Skeletal muscle cell (primary cell): ENCODE measurements at regions not wholly inside any gene's neighbourhood (a gene's known extent, or its start where the extent isn't known, plus 50 kb on each side); places are given as distances from the start of the nearest gene placed in this dataset.
A peak's percentile ranks its signal among the peaks of the same experiment; 100 is the strongest.
"Not testable (repeated sequence)": the region's sequence is repeated elsewhere in the genome, so short reads cannot be mapped to it uniquely, and the experiment has no call there.

Source experiments
- DNase-seq: peaks from one replicate; pipeline ENCODE4 v3.0.0-alpha.2; 2010; ENCODE audit warnings: low read depth
- H3K4me3 ChIP-seq: 2 replicates; pipeline ENCODE4 v1.5.1; 2011; ENCODE audit warnings: low read depth, mild to moderate bottlenecking, control low read depth, low read length, moderate library complexity

DNA sequence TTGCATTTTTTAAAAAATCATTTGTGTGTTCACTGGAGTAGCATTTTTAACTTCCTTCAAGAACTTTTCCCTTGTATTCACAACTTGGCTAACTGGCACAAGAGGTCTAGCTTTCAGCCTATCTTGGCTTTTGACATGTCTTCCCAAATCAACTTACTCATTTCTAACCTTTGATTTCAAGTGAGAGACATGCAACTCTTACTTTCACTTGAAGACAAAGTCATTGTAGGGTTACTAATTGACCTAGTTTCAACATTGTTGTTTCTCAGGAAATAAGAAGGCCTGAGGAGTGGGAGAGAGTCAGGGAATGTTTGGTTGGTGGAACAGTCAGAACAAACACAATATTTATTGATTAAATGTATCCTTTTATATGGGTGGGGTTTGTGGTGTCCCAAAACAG lies 95.0 kb upstream of the C9orf72 start:
- no peak for DNase-seq
- H3K4me3 ChIP-seq = no peak overlapping the region

GRCh38 chr9:27671636-27672035 lies 98.4 kb upstream of the C9orf72 start:
- no peak overlapping the region for H3K4me3 ChIP-seq
- DNase-seq = peak; percentile 4

GRCh38 chr9:27672718-27673117 lies 99.4 kb upstream of the C9orf72 start:
- no peak for DNase-seq
- no peak overlapping the region for H3K4me3 ChIP-seq

GRCh38 chr9:27673641-27674040 lies 100.4 kb upstream of the C9orf72 start:
- no peak for DNase-seq
- H3K4me3 ChIP-seq = no peak overlapping the region

GRCh38 chr9:27675354-27675753 lies 102.1 kb upstream of the C9orf72 start:
- H3K4me3 ChIP-seq = no peak overlapping the region
- no peak for DNase-seq

DNA sequence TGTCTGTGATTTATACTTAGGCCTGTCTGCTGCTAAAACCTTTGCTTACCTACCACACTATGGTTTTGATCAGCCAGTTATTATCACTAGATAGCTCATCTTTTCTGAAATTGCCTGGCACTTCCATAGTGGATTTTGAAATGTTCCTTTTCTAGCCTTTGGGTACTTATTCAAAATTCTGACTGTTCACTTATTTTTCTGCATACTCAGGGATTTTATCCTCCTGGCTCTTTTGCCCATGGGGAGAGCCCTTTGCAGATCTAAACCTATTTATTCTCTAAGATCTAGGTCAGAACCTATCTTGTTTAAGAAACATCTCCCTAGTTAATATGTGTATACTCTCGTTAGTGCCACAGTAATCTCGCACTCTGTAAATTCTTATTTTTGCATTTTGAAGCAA lies 103.5 kb upstream of the C9orf72 start:
- DNase-seq = no peak
- no peak overlapping the region for H3K4me3 ChIP-seq

DNA sequence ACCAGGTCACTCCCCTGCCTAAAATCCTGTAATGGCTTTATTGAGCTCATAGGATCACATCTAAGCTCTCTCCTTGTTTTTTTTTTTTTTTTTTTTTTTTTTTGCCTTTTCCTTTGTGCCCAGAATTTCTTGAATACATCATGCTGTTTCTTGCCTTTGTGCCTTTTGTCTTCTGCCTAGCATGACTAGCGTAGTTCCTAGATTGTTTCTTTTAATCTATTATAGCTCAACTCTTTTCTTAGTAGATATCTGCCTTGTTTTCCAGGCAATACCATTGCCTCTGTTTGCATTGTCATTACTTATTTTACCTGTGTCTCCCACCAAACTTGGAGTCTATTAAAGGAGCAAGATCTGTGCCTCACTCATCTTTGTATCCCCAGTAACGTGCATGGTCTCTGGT lies 106.1 kb upstream of the C9orf72 start:
- no peak overlapping the region for H3K4me3 ChIP-seq
- DNase-seq = no peak

DNA sequence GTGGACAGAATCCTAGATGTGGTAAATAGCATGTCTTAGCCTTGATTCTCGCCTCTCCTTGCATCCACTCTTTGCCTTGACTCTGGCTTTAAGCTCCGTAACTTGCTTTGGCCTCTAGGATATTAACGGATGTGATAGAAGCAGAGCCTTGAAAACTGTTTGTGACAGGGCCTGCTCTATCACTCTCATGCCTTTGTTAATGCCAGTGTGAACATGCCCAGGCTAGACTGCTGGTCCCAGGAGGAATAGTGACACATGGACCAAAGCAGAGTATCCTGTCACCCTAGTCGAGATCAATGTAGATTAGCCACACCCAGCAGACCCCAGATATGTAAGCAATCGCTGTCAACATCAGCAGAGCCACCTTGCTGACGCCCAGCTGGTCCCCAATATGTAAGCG lies 109.9 kb upstream of the C9orf72 start:
- no peak for DNase-seq
- H3K4me3 ChIP-seq = no peak overlapping the region

- H3K4me3 ChIP-seq = no peak overlapping the region
- no peak for DNase-seq
Measured at GRCh38 chr9:27688954-27689353, 115.7 kb upstream of the C9orf72 start.

GRCh38 chr9:27690816-27691215 lies 117.5 kb upstream of the C9orf72 start:
- H3K4me3 ChIP-seq, DNase-seq: not testable (repeated sequence)

DNA sequence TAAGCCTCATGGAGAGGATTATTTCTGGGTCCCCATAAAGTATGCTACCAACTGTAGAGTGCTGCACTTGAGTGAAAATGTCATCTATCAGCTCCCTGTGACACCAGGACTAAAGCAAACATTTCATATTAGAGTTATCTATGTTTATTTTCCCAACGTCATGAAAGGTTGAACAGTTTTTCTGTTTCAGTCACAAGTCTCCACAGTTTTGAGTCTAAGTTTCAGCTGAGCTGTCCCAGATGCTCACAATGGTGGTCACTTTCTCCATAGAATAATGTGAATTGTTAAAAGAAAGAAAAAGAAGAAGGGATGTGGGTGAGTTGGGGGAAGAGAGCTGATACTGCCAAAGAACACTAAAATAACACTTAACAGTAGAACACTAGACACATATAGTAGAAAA lies 126.3 kb upstream of the C9orf72 start:
- no peak for DNase-seq

DNA sequence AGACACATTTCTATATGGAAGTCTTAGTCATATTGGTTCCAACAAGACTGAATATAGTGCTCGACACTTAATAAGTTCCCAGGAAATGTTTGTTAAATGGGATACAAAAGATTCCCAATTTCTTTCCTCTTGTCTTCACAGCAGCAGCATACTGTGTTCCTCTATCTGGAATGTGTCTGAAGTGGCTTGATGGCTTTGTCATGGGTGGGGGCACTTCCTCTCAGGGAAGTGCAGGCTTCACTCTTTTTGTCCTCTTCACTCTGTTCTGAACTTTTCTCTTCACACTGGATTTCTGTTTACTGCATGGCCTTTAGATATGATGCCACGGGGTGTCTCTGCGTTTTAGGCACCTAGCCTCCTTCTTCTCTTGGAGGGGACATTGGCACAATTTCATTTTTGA lies 127.7 kb upstream of the C9orf72 start:
- no peak for DNase-seq
- H3K4me3 ChIP-seq = no peak overlapping the region

More for the DNA sequence above, 126.3 kb upstream of the C9orf72 start:
- no peak overlapping the region for H3K4me3 ChIP-seq

- H3K4me3 ChIP-seq = no peak overlapping the region
- no peak for DNase-seq
Measured at GRCh38 chr9:27701587-27701986, 128.3 kb upstream of the C9orf72 start.

GRCh38 chr9:27703216-27703980 lies 130.1 kb upstream of the C9orf72 start:
- DNase-seq = no peak
- no peak overlapping the region for H3K4me3 ChIP-seq

DNA sequence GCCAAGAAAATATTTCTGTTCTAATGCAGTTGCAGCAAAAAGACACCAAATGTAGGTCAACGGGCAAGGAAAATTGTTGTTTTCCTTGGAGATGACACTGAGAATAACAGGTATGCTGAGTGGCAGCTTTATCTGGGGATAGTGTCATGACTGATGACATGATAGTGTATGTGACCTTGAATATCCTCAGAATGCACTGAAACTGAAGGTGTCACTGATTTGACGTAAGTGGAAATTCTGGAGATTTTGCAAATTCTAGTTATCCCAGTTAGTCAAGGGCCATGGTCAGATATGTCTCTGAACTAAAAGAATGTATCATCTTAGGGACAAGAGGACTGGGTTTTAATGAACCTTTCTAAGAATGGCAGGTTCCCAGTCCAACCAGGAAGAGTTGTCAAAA lies 138.0 kb upstream of the C9orf72 start:
- no peak overlapping the region for H3K4me3 ChIP-seq
- DNase-seq = no peak

GRCh38 chr9:27712806-27713205 lies 139.5 kb upstream of the C9orf72 start:
- DNase-seq = no peak
- no peak overlapping the region for H3K4me3 ChIP-seq

DNA sequence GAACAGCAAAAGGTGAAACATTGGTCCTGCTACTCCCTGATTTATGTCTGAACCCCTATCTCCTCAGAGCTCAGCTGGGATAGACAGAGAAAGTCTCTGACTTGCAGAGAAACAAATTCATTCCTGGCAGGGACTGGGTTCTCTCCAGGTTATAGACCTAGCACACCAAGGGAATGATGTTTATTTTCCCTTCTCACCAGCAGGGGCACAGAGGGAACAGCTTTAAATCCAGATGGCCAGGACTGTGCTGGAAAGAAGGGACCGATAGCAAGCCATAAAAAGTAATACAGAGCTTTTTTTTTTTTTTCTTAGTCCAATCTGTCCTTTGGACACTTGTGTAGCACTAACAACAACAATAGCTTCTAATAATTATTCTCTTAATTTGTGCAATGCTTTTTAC lies 141.1 kb upstream of the C9orf72 start:
- DNase-seq = no peak
- no peak overlapping the region for H3K4me3 ChIP-seq

DNA sequence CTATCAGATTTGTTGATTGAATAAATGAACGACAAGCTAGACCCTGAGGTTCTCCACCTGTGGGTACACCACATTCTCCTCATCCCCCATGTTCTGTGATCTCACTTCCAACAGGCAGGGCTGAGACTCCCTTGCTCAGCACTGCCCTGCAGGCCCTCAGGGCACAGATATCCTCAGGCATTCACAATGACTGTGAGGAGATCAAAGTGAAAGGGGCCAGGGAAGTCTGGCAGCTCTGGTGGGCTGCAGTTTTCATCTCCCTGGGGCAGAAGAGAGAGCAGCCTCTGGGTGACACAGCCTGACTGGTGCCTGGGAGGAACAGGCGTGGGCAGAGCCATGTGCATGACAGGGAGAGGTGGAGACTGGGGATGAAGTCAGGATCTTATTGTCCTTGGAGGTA lies 142.4 kb upstream of the C9orf72 start:
- DNase-seq = no peak
- H3K4me3 ChIP-seq = no peak overlapping the region

GRCh38 chr9:27717991-27718390 lies 144.7 kb upstream of the C9orf72 start:
- DNase-seq = no peak
- no peak overlapping the region for H3K4me3 ChIP-seq

- no peak for DNase-seq
- H3K4me3 ChIP-seq = no peak overlapping the region
Measured at GRCh38 chr9:27719711-27720110, 146.4 kb upstream of the C9orf72 start.

DNA sequence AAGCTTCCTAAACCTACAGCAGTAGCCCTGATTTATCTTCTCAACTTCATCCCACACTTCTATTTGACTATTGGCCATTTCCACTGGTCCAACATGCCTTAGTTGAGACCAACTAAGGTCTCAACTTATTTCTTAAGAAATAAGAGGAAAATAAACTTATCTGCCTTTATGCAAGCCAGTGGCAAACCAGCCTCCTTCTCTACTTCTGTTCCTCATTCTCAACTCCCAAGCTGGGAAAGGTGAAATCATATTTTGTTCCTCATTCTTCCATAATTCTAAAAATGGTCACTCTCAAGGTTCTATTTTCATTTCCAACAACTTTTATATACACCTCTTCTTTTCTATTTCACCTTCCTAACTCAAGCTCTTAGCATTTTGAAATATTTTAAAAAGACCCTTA lies 149.6 kb upstream of the C9orf72 start:
- no peak overlapping the region for H3K4me3 ChIP-seq
- no peak for DNase-seq
